GM18526 (cell line): ENCODE measurements at regions not wholly inside any gene's neighbourhood (a gene's known extent, or its start where the extent isn't known, plus 50 kb on each side); places are given as distances from the start of the nearest gene placed in this dataset.

ENCODE experiments used
- POLR2A ChIP-seq: IDR thresholded peaks from 3 replicates; pipeline ENCODE4 v1.6.1; 2011; ENCODE audit not compliant: insufficient read length; ENCODE audit errors: extremely low read depth

DNA sequence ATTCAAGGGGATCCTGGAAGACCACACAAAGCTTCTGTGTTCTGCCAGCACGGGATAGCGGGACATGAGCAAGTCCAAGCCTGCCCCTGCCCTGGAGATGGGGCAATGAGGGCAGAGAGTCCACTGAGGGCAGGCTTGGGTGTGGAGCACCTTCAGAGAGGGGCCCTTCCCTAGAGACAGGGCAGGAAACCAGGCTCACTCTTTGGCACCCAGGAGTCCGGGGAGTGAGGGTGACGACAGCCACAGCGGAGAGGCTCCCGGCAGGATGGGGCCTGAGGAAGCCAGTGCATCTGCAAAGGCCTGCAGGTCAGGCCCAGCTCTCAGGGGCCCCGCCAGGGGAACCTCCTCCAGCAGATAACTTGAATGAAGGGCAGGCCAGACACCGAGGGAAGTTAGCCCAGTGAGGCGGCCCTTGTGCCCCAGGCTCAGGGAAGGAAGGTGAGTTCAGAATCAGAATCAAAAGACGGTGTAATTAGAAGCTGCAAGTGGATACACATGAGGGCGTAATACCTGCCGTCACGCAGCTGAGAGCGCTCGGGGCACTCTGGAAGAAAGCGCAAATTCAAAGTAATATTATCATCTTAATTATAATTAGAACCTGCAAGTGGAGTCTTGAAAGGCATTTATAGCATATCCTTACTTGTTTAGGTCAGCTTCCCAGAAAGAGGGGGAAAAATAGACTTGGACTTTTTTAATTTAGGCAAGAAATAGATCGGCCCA, 142.6 kb upstream of the LGALSL start:
- TF ChIP-seq POLR2A, result no peak

DNA sequence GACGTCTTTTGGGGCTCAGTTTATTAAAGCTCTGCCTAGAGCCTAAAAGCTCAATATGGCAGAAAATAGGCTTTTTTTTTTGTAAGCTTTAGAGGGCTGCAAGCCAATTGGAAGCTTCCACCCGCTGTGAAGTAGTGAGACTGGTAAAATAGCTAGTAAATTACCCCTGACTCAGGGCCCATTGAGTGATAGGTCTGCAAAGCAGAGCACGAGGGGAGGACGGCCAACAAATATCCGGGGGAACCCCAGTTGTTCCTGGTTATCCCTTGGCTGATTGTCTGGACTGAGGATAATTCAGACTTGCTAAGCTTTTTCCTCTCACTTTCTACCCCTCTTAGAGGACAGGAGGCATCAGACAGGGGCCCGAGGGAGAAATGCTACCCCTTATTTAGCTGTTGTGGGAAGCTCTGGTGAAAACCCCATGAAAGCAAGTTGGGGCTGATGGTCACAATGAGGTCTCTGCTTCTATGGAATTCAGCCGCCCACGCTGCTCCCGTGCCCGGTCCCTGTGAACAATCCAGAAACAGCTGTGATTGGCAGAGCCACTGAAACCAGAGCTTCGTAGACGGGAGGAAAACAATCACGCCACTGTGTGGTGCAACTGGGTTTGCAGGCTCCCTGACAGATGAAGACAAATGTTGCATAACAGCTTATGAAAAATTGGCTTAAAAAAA, 141.9 kb upstream of the LGALSL start:
- TF ChIP-seq POLR2A, result no peak

DNA sequence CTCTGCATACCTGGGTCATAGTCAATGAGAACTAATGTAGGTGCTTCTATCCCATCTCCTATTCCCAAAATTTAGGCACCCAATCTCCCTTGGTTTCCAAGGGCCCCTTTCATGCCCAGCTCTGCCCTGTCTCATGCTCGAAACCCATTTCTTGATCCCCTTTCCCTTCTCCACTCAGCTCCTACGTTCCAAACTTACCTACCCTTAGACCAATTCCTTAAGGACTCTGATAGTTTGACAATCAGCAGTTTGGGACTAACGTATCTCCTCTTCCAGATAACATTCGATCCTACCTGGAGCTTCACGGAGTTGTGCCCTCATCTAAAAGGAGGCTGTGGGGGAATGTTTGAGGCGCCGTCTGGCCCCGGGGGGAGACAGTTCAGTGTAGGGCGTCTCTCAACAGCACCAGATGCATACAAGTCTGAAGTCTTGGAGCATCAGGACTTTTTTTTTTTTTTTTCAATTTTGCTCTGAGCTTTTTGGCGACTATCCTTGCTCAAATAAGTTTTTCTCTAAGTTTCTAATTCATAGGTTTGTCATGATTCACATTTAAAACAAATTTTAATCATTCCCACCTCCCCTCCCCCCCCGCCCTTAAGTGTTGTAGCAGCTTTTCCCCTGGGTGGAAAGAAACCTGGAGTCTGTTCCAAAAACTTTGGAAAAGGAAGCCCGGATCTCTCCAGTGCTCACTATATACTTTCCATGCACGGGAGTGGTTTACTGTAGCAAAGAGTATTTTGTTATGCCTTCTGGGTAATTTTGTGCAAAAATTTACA, 141.2 kb upstream of the LGALSL start:
- TF ChIP-seq POLR2A, result no peak

DNA sequence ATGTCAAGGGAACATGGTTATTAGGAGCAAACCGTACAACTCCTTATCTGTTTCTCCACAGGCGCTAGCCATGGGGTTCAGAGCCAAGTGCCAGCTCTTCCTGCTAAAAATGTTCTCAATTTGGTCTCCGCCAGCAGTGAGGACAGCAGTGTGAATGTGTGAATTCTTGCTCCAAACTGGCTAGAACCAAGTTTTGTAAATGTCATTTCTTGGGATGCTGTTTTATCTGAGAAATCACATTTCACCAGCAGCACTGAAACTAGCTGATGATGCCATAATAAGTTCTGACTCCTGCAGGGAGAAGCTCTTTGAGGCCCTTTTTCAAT, 140.6 kb upstream of the LGALSL start:
- TF ChIP-seq POLR2A, result no peak

DNA sequence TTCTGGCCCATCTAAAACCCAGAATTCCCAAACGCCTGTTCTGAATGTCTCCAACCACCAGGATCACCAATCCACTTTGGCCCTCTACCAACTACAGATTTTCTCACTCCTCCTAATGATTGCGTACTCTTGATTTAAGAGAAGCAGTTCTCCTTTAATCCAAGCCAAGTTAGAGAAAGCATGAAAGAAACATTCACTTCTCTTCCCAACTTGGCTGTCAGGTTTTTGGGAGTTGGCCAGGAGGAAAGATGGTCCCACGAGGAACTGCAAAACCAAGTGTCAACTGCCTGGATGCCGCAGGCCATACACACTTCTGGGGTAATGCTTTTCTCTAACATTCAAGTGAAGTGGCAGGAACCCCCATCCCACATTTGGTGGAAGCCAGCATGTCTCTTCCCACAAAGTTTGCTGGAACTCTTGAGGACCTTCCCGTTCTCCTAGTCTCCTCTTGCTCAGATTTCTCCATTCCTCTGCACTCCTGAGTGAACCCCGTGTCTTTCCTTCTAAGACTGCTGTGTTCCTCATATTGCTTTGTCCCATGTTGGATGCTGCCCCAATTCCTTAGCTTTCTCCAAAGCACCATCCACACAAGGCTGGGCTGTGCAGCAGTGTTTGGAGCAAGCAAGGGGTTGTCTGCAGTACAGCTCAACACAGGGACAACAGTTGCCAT, 138.5 kb upstream of the LGALSL start:
- TF ChIP-seq POLR2A, result no peak

DNA sequence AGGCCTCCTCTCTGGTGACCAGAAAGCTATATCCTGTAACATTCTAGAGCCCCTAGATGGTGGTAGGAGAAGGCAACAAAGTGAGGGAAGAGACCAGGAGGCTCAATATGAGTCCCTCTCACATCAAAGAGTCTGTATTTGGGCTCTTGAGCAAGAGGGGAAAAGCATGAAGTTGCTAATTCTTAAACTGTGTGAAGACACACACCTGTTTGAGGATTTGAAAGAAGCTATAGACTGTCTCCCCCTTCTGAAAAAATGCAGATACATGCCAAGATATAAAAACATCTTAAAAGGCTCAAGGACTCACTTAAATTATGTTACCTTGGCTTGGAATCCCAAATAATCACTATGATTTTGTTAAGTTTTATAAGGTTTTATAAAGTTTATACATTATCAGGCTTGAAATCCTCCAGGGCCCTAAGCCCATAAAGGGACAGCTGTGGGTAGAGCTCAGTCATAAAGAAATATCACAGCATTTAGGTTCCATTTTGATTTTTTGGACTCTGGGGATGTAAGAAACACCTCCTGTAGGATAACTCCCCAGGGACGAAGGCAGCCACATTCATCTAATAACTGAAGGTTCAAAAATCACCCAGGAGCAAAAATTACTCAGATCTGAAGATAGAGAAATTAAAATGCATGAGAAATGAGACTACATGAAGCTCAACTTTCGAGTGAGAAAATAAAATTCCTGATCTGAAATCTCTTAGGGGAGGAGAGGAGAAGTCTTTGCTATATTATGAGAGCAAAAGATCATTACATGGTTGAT, 136.1 kb upstream of the LGALSL start:
- no peak for TF ChIP-seq POLR2A

DNA sequence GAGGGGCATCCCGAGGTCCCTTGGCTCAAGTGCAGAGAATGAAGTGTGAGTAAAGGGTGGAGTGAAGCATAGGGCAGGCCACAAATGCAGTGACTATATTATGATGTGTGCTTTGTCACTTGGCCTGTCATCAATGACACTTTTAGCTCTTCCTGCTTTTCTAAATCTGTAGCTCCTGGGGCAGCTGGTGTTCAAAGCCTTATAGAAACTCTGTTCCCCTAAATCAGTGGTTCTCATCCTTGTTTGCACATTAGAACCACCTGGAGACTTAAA, 135.6 kb upstream of the LGALSL start:
- TF ChIP-seq POLR2A, result no peak

DNA sequence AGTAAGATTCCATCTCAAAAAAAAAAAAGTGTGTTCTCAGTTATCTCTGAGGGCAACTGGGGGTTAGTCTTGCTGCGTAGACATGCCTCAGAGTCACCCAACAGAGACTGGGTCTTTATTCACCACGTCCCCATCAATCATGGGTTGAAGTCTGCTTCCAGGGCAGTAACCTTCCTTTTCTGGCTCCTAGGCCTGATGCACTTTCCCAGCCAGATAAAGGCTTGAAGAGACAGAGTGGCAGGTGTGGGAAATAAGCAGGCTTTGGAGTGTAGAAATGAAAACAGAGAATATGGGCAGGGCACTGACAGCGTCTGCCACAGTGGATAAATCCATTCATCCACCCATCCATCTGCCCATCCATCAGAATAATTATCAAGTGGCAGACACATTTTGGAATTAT, 134.1 kb upstream of the LGALSL start:
- TF ChIP-seq POLR2A, result no peak

DNA sequence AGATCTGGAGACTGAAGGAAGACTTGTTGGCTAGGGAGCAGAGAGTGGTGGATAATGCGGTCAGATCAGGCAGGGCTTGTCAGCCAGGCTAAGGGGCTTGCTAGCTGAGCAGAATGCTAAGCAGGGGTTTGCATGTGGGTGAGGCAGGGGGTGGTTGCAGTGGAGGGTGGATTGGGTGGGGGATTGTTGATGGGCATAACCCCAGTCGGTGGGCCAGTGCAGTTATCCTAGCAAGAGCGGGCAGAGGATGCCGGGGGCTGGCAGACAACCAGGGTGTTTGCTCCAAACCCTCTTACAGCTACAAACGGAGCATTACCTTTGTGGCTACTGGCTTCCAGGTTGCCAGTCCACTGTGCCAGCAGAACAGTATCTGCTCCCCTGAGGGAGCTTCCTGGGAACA, 131.5 kb upstream of the LGALSL start:
- no peak for TF ChIP-seq POLR2A

DNA sequence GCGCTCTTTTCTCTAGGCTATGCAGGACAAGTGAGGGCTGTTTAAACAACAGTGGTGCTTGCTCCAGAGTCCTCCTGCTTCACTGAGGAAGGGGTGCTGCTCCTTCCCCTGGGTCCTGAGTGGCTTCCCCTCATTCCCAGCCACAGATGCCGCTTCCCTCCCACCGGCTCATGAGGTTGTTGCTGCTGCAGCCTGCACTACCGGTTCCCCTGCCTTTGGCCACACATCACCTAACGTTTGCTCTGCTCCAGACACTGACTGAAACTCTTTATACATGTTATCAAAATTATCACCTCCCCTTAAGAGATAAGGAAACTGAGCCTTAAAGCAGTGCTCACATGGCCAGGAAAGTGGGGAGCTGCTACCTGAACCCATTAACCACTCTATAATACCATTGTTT, 130.8 kb upstream of the LGALSL start:
- TF ChIP-seq POLR2A, result no peak

DNA sequence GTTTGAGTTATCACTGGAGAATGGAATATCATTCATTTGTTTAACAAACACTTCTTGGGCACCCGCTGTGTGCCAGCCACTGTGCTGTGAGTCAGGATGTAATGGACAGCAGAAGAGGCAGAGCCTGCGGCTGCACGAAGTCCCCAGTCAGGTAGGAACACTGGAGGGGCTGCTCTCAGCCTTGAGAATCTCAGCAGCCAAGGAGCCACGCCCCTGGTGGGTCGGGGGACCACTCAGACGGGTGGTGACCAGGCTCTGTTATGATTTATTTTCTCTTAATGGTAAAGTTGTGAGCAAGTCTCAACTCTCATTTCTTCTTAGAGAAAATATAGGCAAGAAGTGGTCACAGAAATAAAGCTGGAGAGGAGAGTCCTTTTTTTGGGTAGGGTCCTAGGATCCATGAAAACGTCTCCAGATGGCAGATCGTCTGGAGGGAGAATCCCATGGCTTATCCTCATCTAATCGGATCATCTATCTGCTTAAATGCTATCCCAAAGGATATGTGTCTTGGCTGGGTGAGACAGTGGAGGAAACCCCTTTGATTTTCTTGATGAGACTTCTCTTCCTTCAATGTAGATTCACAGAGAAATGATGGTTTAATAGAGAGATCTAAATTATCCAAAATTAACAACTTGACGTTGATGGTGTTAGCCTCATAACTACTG, 129.1 kb upstream of the LGALSL start:
- TF ChIP-seq POLR2A, result no peak

DNA sequence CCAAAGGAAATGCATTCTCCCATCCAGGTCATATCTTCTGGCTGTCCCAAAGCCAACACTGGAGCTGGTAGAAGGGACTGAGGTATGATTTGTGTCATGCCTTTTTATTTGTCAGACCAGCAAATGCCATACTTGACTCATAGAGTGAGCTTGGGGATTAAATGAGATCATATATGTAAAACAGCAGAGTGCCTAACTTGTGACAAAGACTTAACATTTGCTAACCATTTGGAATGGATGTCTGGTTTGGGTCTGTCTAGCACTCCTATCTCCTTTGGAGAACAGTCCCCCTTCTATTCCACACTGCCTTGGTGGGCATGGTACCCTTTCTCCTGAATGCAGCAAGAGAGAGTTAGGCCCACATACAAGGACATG, 128.5 kb upstream of the LGALSL start:
- no peak for TF ChIP-seq POLR2A

DNA sequence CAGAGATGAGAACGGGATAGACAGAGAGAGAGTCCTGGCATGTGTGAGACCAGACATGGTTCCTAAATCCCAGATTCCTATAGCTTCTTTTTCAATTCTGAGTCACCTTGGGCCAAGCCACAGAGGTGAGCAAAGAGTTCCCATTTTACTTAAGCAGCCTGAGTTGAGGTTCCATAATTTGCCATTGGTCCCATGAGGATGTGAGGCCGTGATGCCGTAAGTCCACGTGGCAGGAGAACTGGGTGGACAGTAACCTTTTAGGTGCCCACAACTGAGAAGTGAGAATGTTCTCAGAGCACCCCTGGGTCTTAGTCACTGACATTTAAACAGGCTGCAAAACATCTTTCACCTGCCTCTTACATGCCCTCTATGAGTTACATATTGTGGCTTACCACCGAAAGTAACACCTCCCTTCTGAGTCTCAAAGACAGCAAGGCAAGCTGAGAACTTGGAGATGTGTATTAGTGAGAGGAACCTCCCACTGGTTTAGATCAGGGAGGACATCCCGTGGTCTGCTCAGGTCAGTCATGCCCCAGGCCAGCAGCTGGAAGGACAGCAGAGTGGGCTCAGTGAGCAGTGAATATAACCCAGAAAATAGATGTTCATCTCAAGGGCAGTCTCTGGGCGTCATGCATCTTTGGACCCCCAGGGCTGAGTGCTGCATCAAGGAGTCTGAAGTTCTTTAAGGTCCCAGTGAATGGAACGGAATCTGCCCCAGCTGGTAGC, 127.9 kb upstream of the LGALSL start:
- no peak for TF ChIP-seq POLR2A

DNA sequence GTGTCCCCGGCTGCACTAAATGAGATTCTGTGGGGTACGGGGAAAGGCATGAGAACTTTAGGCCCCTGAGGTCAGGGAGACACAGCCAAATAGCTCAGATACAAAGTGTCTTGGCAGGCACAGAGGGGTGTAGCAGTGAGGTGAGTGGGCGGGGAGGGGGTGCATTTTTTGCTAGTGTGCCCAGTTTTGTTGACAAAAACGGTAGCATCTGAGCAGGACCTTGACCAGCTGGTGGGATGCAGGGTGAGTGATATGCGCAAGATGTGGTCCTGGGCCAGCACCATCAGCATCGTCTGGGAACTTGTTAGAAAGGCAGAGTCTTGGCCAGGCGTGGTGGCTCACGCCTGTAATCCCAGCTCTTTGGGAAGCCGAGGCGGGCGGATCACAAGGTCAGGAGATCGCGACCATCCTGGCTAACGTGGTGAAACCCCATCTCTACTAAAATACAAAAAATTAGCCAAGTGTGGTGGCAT, 127.3 kb upstream of the LGALSL start:
- no peak for TF ChIP-seq POLR2A
